MV-4-11 (cell line): ENCODE measurements at regions not wholly inside any gene's neighbourhood (a gene's known extent, or its start where the extent isn't known, plus 50 kb on each side); places are given as distances from the start of the nearest gene placed in this dataset.

Source experiments
- DNase-seq: peaks from one replicate; lab custom pipeline; 2025; lab: John Stamatoyannopoulos, UW

- no peak for DNase-seq
Observed at GRCh38 chr3:76349715-76350480, 564.5 kb upstream of the ZNF717 start.

DNA sequence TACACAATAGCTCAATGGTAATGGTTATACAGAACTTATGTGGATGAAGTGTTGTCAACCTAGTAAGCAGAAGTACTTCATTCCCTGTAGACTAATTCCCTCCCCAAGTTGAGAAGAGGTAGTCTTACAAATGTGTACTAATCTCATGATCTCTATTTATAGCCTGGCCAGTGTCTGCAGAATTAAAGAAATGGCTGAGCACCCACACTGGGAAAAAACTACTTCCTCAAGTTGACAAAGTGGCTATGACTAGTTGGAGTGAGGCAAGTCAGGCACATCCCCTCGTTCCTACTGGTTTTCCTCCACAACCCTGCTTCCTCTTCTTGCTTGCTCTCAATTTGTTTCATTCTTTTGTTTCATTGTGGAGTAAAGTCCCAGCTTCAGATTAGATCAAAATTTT is 566.7 kb upstream of the ZNF717 start:
- DNase-seq = peak; percentile 99

GRCh38 chr3:76352511-76353284 is 567.3 kb upstream of the ZNF717 start:
- DNase-seq = peak; percentile 40

- no peak for DNase-seq
Observed at GRCh38 chr3:76353683-76354082, 568.3 kb upstream of the ZNF717 start.

GRCh38 chr3:76361010-76361409 is 575.7 kb upstream of the ZNF717 start:
- no peak for DNase-seq

- peak; percentile 95 for DNase-seq
Observed at GRCh38 chr3:76362643-76363042, 577.3 kb upstream of the ZNF717 start.

GRCh38 chr3:76365275-76365674 is 579.9 kb upstream of the ZNF717 start:
- no peak for DNase-seq

- DNase-seq = no peak
Observed at GRCh38 chr3:76367281-76367680, 581.9 kb upstream of the ZNF717 start.

DNA sequence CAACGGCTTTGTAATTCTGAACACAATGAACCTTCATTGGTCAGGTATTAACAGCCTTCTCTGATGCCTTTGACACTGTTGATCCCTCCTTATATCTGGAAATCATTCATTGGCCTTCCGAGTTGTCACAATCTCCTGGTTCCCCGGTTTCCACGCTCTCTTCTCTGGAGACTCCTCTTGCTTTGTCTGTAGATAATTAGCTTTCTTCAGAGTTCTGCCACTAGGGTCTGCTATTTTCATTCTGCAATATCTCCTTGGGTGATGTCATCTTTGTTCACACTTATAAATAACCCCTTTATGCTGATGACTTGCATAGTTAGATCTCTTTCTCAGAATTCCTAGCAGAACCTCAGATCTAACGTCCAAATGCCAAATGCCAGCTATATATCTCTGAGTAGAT is 583.8 kb upstream of the ZNF717 start:
- peak; percentile 65 for DNase-seq

GRCh38 chr3:76370749-76371520 is 585.6 kb upstream of the ZNF717 start:
- DNase-seq = no peak

DNA sequence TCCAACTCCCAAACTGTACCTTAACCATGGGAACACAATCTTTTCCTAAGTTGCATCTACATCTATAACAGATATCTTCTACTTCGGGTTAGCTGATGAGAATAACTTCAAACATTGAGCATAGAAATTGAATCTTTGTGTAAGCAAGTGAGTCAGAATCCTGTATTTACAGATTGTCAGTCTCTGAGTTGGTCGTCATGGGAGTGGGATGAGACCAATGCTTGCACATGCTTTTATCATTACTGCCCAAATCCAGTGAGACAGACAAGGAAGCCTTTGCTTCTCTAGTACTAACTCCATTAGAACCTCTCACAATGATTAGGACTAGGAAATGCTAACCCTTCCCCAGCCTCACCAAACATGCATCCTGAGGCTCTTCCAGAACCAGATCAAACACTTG is 587.1 kb upstream of the ZNF717 start:
- DNase-seq = no peak

- DNase-seq = no peak
Observed at GRCh38 chr3:76377074-76377473, 591.7 kb upstream of the ZNF717 start.

DNA sequence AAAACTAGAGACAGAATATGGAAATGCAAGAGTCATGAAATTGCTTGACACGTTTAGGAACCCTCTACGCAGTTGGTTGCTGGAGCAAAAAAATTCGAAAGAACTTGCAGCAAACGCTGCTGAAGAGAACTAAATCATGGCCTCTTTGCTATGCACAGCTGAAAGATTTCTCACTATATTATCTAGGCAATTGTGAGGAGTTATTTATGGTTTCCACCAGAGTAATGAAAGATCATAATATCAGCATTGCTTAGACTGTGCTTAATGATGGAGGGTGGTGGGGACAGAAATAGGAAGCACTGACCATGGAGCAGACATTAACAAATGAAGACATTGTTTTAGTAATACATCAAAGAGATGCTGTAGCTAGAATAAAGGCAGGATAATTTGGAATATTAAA is 593.4 kb upstream of the ZNF717 start:
- no peak for DNase-seq

DNA sequence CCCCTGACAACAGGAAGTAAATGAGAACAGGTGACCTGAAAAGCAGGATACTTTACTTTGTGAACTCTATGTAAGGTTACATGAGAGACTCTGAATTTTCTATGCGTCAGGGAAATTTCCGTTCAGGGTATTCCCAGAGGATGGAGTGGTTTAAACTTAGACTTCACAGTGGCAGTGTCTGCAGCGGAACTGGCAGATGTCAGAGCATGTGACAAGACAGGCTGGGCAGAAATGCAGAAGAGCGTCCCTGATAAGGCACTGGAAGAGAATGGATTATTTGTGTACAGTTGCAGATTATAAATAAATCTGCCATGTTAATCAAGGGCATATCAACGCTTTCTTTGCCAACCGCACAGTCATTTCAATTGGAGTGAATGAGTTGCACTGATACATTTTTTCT is 598.4 kb upstream of the ZNF717 start:
- DNase-seq = no peak

DNA sequence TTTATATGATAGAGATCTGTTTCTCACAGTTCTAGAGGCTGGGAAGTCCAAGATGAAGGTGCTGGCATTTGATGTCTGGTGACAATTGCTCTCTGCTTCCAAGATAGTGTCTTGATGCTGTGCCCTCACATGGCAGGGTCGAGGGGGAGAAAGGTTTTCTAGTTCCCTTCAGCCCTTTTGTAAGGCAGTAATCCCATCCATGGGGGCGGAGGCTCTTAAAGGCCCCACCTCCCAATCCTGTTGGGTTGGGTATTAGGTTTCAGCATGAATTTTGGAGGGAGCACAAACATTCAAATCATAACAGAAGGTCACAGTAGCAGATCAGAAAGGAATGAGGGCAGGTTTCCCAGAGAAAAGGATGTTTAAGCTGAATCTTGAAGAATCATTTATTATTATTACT is 601.7 kb upstream of the ZNF717 start:
- no peak for DNase-seq

DNA sequence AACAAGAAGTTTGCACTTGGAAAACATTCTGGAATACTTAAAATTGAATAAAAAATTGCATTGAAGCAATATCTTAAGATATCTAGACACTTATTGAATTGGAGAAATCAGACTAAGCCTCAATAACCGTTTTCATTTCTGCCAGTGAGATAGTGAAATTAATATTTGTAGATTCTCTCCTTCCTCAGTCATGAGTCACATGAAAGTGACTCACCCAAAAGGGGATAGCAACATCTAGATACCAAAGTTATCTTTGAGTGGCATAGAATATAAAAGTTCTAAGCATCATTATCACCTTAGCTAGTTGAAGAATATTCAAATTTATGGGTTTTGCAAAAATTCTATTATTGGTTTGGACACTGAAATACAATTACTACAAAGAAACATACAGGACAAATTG is 614.8 kb upstream of the ZNF717 start:
- DNase-seq = no peak

- no peak for DNase-seq
Observed at GRCh38 chr3:76402926-76403325, 617.6 kb upstream of the ZNF717 start.

- DNase-seq = no peak
Observed at GRCh38 chr3:76403556-76403955, 618.2 kb upstream of the ZNF717 start.

DNA sequence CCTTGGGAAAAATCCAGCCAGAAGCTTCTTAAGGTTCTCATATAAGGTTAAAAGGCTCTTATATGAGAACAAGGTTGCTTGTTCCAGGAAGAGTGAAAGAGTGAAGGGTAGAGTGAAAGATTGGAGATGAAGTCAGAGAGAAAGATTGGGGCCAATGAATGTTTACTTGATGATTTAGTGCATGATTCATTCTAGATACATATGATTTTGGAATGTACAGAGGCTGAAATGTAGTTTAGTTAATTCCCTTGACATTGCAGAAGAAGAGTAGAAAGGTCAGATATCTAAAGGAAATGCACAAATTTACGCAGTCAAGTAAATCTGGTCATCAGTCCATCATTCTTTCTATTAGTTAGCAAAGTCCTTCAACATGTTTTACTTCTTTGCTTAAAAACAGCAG is 619.8 kb upstream of the ZNF717 start:
- no peak for DNase-seq

DNA sequence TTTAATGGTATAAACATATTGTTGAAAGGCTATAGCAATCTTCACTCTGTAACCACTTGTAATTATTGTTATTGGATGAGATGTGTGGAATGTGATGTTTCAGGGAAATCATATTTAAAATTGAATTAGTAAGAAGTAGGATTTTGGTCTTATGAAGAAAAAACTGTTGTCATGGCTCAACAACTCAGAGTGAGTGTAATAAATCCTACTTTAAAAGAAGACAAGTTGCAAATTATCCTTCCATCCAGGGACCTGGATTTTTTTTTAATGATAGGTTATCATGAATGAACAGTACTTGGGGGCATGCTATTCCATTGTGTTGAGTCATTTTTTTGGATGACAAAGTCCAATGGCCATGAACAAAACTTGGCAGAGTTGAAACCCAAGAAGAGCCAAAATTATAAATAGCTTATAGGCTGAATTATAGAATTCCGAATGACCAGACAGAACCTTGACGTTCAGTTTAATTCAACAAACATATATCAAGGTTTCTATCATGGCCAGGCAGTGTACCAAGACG is 625.5 kb upstream of the ZNF717 start:
- DNase-seq = no peak

DNA sequence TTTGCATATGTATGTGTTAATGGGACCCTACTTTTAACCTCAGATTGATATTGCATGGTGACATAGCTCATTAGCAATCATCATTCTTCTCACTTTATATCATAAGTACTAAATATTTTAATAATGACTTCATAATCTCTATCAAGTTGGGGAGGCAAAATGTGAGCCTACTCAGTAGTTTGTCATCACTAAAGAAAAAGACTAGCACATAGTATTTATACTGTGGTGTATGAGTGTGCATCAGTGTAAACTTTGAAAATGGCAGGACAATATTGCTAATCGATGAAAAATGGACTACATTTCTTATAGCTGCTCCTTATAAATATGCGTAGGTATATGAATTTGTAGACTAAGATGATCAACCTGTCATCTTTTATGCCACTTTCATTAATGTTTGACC is 624.5 kb upstream of the ROBO2 start:
- no peak for DNase-seq

DNA sequence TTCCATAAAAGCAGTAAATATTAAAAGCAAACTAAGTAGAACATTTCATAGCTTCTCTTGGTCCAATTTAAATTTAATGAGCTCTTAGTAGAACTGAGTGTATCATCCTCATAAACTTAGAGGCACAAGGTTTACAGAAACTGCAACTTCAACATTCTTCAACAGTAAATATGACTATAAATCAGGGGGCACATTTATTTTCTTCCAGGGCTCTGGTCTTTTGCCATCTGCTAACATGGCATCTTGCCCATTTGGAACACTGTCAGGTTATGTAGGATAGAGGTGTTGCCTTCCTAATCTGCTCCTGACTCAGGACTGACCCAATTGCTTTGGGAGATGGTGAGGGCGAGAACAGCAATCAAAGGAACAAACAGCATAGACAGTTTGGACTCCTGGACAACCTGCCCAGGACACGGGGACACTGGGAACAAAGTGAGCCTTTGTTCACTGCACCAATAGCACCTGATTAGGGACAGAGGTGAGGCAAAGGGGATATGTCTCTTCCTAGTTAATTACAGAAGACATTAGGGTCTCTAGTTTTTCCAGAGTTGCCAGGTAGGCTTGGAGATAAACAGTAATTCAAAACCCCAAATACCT is 610.2 kb upstream of the ROBO2 start:
- no peak for DNase-seq
